Cardiac muscle cell (in vitro differentiated cells and primary cell): ENCODE measurements at regions not wholly inside any gene's neighbourhood (a gene's known extent, or its start where the extent isn't known, plus 50 kb on each side); places are given as distances from the start of the nearest gene placed in this dataset.

Source experiments
- DNase-seq, 2 donors: peaks; one replicate each; pipeline versions ENCODE4 v3.0.0 to v3.0.0-alpha.2; 2010 to 2017; ENCODE audit warnings: low read depth in 1 of 2, low spot score in 1 of 2
- H3K27ac ChIP-seq: fragments of 200-600 bp; sonication (generic); 2 replicates; pipeline ENCODE4 v1.5.1; 2016
- H3K27me3 ChIP-seq: fragments of 200-600 bp; sonication (generic); 2 replicates; pipeline ENCODE4 v1.6.0; 2016; ENCODE audit warnings: control low read depth
- H3K36me3 ChIP-seq: fragments of 200-600 bp; sonication (generic); 2 replicates; pipeline ENCODE4 v1.5.1; 2016; ENCODE audit warnings: control low read depth
- H3K4me1 ChIP-seq: fragments of 200-600 bp; sonication (generic); 2 replicates; pipeline ENCODE4 v1.8.1; 2017; ENCODE audit warnings: low read depth, mild to moderate bottlenecking, mixed run types
- H3K4me3 ChIP-seq: fragments of 200-600 bp; sonication (generic); 2 replicates; pipeline ENCODE4 v1.5.1; 2016; ENCODE audit warnings: mild to moderate bottlenecking
- H3K9me3 ChIP-seq: fragments of 200-600 bp; sonication (generic); 2 replicates; pipeline ENCODE4 v1.5.1; 2017; ENCODE audit warnings: low read depth, mild to moderate bottlenecking, control low read depth
- TF ChIP-seq, protein P1 (sequence below): IDR thresholded peaks from 2 replicates; pipeline ENCODE4 v1.5.1; 2012; ENCODE audit warnings: low read depth, mild to moderate bottlenecking, low read length

GRCh38 chr16:6977291-6977690, 355.4 kb upstream of the RBFOX1 start:
- H3K9me3 ChIP-seq, result no peaks in the 10 kb centered on the region
- H3K36me3 ChIP-seq, result no peaks in the 10 kb centered on the region
- H3K4me3 ChIP-seq, result no peak overlapping the region
- TF ChIP-seq, protein P1, sequence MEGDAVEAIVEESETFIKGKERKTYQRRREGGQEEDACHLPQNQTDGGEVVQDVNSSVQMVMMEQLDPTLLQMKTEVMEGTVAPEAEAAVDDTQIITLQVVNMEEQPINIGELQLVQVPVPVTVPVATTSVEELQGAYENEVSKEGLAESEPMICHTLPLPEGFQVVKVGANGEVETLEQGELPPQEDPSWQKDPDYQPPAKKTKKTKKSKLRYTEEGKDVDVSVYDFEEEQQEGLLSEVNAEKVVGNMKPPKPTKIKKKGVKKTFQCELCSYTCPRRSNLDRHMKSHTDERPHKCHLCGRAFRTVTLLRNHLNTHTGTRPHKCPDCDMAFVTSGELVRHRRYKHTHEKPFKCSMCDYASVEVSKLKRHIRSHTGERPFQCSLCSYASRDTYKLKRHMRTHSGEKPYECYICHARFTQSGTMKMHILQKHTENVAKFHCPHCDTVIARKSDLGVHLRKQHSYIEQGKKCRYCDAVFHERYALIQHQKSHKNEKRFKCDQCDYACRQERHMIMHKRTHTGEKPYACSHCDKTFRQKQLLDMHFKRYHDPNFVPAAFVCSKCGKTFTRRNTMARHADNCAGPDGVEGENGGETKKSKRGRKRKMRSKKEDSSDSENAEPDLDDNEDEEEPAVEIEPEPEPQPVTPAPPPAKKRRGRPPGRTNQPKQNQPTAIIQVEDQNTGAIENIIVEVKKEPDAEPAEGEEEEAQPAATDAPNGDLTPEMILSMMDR, result no peak
- no peaks in the 10 kb centered on the region for H3K4me1 ChIP-seq
- no peak overlapping the region for H3K27ac ChIP-seq
- no peak for DNase-seq
- H3K27me3 ChIP-seq, result no peaks in the 10 kb centered on the region

DNA sequence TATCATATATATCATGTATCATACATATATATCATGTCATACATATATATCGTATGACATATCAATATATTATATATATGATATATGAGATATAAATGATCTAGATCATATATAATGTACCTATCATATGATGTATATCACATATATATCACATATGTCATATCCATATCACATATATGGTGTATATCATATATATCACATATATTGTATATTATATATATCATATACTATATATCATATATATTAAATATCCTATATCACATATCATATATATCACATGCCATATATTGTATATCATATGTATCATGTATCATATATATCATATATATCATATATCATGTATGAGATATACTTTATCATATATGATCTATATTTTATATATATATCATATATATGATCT, 355.9 kb upstream of the RBFOX1 start:
- Histone ChIP-seq H3K27me3 (no peaks in the 10 kb centered on the region), H3K4me3 (no peak overlapping the region), H3K27ac (no peak overlapping the region), H3K36me3 (no peaks in the 10 kb centered on the region), H3K9me3 (no peaks in the 10 kb centered on the region), H3K4me1 (no peaks in the 10 kb centered on the region)
- TF ChIP-seq, protein P1, result no peak
- DNase-seq, result no peak

DNA sequence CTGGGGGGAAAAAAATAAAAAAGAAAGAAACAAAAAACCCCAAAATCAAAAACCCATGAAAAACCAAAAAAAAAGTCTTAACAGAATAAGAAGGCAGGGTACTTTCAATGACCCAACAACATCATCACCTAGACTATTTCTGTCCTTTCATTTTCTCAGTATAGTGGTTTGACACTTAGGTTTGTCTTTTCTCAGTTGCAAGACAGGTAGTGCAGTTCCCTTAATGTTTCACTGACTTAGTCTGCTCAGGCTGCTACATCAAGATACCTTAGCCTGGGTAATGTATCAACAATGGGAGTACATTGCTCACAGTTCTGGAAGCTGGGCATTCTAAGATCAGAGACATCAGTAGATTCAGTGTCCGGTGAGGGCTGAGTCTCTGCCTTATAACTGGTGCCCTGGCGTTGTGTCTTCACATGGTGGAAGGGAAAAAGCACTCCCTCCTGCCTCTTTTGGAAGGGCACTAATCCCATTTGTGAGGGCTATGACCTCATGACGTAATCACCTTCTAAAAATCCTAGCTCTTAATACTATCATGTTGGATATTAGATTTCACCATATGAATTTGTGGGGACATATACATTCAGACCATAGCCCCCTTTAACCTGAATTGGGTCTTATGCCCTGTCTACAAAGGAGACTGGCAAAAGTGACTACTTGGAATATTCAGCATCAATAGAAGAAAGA, 362.3 kb upstream of the RBFOX1 start:
- Histone ChIP-seq H3K9me3 (no peaks in the 10 kb centered on the region), H3K4me1 (no peaks in the 10 kb centered on the region), H3K4me3 (no peak overlapping the region), H3K36me3 (no peaks in the 10 kb centered on the region), H3K27me3 (no peaks in the 10 kb centered on the region), H3K27ac (no peak overlapping the region)
- TF ChIP-seq, protein P1, result no peak
- no peak for DNase-seq

- Histone ChIP-seq H3K27ac (no peak overlapping the region), H3K36me3 (no peaks in the 10 kb centered on the region), H3K4me1 (no peaks in the 10 kb centered on the region), H3K27me3 (no peaks in the 10 kb centered on the region), H3K4me3 (no peak overlapping the region), H3K9me3 (no peaks in the 10 kb centered on the region)
- TF ChIP-seq, protein P1, result no peak
- no peak for DNase-seq
These were observed 363.1 kb upstream of the RBFOX1 start for GRCh38 chr16:6969594-6969993.

DNA sequence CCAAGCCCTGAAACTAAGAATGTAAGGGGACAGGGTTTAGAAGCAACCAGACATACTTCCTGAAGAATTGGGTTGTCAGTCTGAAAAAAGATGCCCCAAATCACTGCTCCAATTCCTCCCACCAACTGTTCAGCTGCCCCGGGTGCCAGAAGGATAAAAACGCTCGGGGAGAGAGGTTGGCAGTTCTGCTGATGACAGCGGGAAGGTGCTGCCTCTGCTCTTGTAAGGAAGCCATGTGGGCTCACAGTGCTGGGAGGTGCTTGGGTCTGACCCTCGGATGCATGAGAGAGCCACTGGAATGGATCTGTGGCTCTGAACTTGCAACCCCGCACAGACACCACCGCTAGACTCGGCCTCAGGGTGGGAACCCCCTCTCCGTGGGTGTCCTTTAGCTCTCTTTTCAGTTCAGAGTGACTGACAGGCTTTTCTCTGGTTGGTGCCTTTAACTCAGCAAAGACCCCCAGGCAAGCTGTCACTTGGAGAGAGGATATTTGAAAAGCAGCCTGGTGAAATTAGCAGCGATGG, 364.8 kb upstream of the RBFOX1 start:
- H3K4me3 ChIP-seq, result no peak overlapping the region
- no peaks in the 10 kb centered on the region for H3K4me1 ChIP-seq
- no peak overlapping the region for H3K27ac ChIP-seq
- H3K9me3 ChIP-seq, result no peaks in the 10 kb centered on the region
- no peaks in the 10 kb centered on the region for H3K36me3 ChIP-seq
- no peak for DNase-seq
- H3K27me3 ChIP-seq, result no peaks in the 10 kb centered on the region
- TF ChIP-seq, protein P1, result no peak
